ENCODE measurements at regions not wholly inside any gene's neighbourhood (a gene's known extent, or its start where the extent isn't known, plus 50 kb on each side); places are given as distances from the start of the nearest gene placed in this dataset.

- TF ChIP-seq EZH2 (IDR thresholded peaks at IDR 0.05), result no peak
- no peak for TF ChIP-seq CTCF (IDR thresholded peaks at IDR 0.05)
- no peak for TF ChIP-seq EZH2phosphoT487 (IDR thresholded peaks at IDR 0.05)
Measured at GRCh38 chrX:30085571-30085970, 129.8 kb upstream of the MAGEB2 start.

All from neural progenitor cell (in vitro differentiated cells).